ENCODE measurements at regions not wholly inside any gene's neighbourhood (a gene's known extent, or its start where the extent isn't known, plus 50 kb on each side); places are given as distances from the start of the nearest gene placed in this dataset.

DNA sequence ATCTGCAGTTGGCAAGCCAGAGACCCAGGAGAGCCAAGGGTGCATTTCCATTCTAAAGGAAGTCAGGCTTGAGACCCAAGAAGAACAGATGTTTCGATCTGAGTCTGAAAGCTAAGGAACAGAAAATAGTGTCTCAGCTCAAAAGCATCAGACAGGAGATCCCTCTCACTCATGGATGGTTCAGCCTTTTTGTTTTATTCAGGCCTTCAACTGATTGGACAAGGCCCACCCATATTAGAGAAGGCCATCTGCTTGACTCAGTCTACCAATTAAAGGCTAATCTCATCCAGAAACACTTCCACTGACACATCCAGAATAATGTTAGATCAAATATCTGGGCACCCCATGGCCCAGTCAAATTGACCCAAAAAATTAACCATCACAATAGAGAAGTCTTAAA, 255.0 kb downstream of the TXNL1 start:
- Histone ChIP-seq H4K20me1 (ENCODE audit: insufficient read depth, low read length) (no peaks in the 10 kb centered on the region), H3K36me3 (ENCODE audit: insufficient read depth, low read length) (no peaks in the 10 kb centered on the region), H3K4me1 (ENCODE audit: insufficient read depth, low read length) (no peaks in the 10 kb centered on the region), H3K9me3 (ENCODE audit: insufficient read depth, low read length, severe bottlenecking) (no peaks in the 10 kb centered on the region), H3K79me2 (ENCODE audit: insufficient read depth, low read length) (no peaks in the 10 kb centered on the region), H2AFZ (ENCODE audit: low read depth, low read length) (no peak overlapping the region), H3K27me3 (ENCODE audit: insufficient read depth, low read length, poor library complexity) (no peaks in the 10 kb centered on the region), H3K4me2 (ENCODE audit: insufficient read depth, low read length) (no peak overlapping the region), H3K27ac (ENCODE audit: low read length) (no peak overlapping the region), H3K4me3 (ENCODE audit: low read depth in 1 of 2, low read length in 2 of 2) (no peak overlapping the region), H3K9ac (ENCODE audit: low read depth, low read length) (no peak overlapping the region)
- ATAC-seq (ENCODE audit: insufficient read depth, low read depth) (no peak), DNase-seq (no peak)
- TF ChIP-seq EZH2 (IDR thresholded peaks at IDR 0.05; ENCODE audit: borderline replicate concordance, low read depth, low read length, severe bottlenecking) = no peak
- TF ChIP-seq, protein P1, sequence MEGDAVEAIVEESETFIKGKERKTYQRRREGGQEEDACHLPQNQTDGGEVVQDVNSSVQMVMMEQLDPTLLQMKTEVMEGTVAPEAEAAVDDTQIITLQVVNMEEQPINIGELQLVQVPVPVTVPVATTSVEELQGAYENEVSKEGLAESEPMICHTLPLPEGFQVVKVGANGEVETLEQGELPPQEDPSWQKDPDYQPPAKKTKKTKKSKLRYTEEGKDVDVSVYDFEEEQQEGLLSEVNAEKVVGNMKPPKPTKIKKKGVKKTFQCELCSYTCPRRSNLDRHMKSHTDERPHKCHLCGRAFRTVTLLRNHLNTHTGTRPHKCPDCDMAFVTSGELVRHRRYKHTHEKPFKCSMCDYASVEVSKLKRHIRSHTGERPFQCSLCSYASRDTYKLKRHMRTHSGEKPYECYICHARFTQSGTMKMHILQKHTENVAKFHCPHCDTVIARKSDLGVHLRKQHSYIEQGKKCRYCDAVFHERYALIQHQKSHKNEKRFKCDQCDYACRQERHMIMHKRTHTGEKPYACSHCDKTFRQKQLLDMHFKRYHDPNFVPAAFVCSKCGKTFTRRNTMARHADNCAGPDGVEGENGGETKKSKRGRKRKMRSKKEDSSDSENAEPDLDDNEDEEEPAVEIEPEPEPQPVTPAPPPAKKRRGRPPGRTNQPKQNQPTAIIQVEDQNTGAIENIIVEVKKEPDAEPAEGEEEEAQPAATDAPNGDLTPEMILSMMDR (IDR thresholded peaks at IDR 0.05; ENCODE audit: borderline replicate concordance, extremely low read depth, low read length, poor library complexity, severe bottlenecking) = no peak

DNA sequence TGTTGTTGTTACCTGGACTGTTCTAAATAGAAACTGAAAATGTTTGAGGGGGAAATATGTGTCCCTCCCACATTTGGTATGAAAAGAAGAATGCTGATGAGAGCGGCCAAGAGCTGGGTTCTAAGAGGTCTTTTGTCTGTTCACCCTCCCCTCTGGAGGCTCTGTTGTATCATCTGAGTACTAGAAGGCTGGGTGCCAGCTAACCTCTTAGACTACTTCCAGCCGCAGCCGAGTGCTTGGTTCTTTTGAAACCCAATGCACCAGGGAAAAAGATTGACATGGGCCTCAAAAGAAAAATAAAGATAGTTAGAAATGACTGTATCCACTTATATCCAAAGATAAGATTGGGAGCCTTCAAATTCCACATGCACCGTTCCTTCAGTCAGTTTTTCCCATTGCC, 255.9 kb downstream of the TXNL1 start:
- Histone ChIP-seq H2AFZ (ENCODE audit: low read depth, low read length) (no peak overlapping the region), H3K4me2 (ENCODE audit: insufficient read depth, low read length) (no peak overlapping the region), H4K20me1 (ENCODE audit: insufficient read depth, low read length) (no peaks in the 10 kb centered on the region), H3K4me1 (ENCODE audit: insufficient read depth, low read length) (no peaks in the 10 kb centered on the region), H3K9ac (ENCODE audit: low read depth, low read length) (no peak overlapping the region), H3K36me3 (ENCODE audit: insufficient read depth, low read length) (no peaks in the 10 kb centered on the region), H3K9me3 (ENCODE audit: insufficient read depth, low read length, severe bottlenecking) (no peaks in the 10 kb centered on the region), H3K79me2 (ENCODE audit: insufficient read depth, low read length) (no peaks in the 10 kb centered on the region), H3K27ac (ENCODE audit: low read length) (no peak overlapping the region), H3K27me3 (ENCODE audit: insufficient read depth, low read length, poor library complexity) (no peaks in the 10 kb centered on the region), H3K4me3 (ENCODE audit: low read depth in 1 of 2, low read length in 2 of 2) (no peak overlapping the region)
- no peak for ATAC-seq (ENCODE audit: insufficient read depth, low read depth)
- DNase-seq = no peak
- TF ChIP-seq, protein P1 (IDR thresholded peaks at IDR 0.05; ENCODE audit: borderline replicate concordance, extremely low read depth, low read length, poor library complexity, severe bottlenecking) = no peak
- no peak for TF ChIP-seq EZH2 (IDR thresholded peaks at IDR 0.05; ENCODE audit: borderline replicate concordance, low read depth, low read length, severe bottlenecking)

DNA sequence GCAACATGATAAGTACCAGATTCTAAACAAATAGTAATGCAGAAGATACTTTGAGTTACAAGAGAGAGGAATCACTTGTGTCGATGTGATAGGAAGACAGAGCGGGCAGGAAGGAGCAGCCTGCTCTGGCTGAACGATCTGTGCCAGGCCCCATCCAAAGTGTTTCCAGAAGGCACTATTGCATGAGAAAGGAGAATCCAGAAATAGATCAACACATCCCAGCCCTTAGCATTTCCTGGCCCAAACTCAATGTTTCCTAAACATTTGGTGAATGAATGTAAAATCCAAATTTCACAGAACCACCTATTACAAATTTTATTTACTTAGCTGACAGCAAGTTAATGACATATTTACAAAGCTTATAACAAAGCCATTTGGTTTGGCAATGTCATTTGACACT, 257.2 kb downstream of the TXNL1 start:
- ATAC-seq (ENCODE audit: insufficient read depth, low read depth) = no peak
- no peak overlapping the region for H3K4me3 ChIP-seq (ENCODE audit: low read depth in 1 of 2, low read length in 2 of 2)

More for the DNA sequence above, 257.2 kb downstream of the TXNL1 start:
- Histone ChIP-seq H3K9me3 (ENCODE audit: insufficient read depth, low read length, severe bottlenecking) (no peaks in the 10 kb centered on the region), H4K20me1 (ENCODE audit: insufficient read depth, low read length) (no peaks in the 10 kb centered on the region), H3K4me2 (ENCODE audit: insufficient read depth, low read length) (no peak overlapping the region), H3K79me2 (ENCODE audit: insufficient read depth, low read length) (no peaks in the 10 kb centered on the region), H3K9ac (ENCODE audit: low read depth, low read length) (no peak overlapping the region), H3K27ac (ENCODE audit: low read length) (no peak overlapping the region), H3K27me3 (ENCODE audit: insufficient read depth, low read length, poor library complexity) (no peaks in the 10 kb centered on the region), H3K4me1 (ENCODE audit: insufficient read depth, low read length) (no peaks in the 10 kb centered on the region), H2AFZ (ENCODE audit: low read depth, low read length) (no peak overlapping the region), H3K36me3 (ENCODE audit: insufficient read depth, low read length) (no peaks in the 10 kb centered on the region)
- TF ChIP-seq, protein P1 (IDR thresholded peaks at IDR 0.05; ENCODE audit: borderline replicate concordance, extremely low read depth, low read length, poor library complexity, severe bottlenecking) = no peak
- TF ChIP-seq EZH2 (IDR thresholded peaks at IDR 0.05; ENCODE audit: borderline replicate concordance, low read depth, low read length, severe bottlenecking) = no peak
- DNase-seq = no peak
